T-helper 1 cell (primary cell): ENCODE measurements at regions not wholly inside any gene's neighbourhood (a gene's known extent, or its start where the extent isn't known, plus 50 kb on each side); places are given as distances from the start of the nearest gene placed in this dataset.

Experiments used
- DNase-seq, 5 donors: peaks; one replicate each; pipeline ENCODE4 v3.0.0-alpha.2; 2012 to 2020

DNA sequence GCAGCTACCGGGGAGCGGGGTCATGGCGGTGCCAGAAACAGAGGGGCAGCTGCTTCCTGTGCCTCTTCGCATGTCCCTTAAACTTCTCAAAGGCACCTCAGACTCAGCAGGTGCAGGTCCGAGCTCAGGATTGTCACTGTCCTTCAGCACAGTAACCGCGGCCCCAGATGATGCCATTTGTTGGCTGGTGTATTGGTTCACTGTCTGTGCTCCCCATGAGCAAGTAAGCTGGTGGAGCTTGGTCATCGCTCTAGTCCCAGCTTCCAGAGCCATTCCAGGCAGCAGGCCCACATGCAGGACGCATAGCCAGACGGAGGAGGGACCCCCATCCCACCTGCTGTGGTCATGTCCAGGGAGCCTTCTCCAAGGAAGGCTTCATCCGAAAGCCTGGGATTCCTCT, 154.0 kb upstream of the AJAP1 start:
- DNase-seq = no peak

- no peak for DNase-seq
Observed at GRCh38 chr1:4506591-4506990, 147.8 kb upstream of the AJAP1 start.

DNA sequence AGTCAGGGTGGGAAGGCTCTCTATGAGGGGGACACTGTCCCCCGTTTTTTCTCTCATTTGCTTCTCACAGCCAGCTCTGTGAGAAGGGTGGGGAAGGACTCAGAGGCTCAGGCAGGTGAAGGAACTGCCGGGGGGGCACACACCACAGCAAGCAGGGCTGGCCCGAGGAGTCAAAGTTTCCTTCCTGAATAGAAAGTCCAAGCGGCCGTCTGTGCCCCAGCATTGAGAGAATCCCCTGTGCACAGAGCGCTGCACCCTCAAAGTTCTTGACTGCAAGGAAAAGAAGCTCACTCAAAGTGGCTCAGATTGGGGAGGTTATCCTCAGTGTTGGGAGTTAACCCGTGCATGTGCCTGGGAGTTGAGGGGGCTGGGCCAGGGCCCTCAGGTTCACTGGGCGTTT, 145.2 kb upstream of the AJAP1 start:
- no peak for DNase-seq

GRCh38 chr1:4510276-4510691, 144.1 kb upstream of the AJAP1 start:
- no peak for DNase-seq

DNA sequence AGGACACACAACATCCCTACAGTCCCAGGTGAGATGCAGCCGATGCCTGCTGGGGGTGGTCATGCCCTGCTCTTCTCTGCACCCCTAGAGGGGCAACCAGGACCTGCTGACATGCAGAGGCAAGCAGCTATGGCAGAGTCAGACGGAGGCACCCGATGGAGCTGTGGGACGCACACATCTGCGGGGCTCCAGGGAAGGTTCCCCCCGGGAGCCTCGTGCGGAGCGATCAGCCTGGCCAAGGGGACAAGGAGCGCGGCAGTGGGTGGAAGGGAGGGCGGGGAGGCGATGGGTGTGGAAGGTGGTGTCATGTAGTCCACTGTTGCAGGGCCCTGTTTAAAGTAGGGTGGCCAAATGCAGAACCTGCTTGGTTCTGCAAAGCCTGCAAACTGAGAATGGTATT, 143.0 kb upstream of the AJAP1 start:
- no peak for DNase-seq

- DNase-seq = no peak
Observed at GRCh38 chr1:4512636-4513035, 141.8 kb upstream of the AJAP1 start.

- no peak for DNase-seq
Observed at GRCh38 chr1:4513685-4514084, 140.7 kb upstream of the AJAP1 start.

- no peak for DNase-seq
Observed at GRCh38 chr1:4515727-4516289, 138.6 kb upstream of the AJAP1 start.

GRCh38 chr1:4516596-4516995, 137.8 kb upstream of the AJAP1 start:
- no peak for DNase-seq

GRCh38 chr1:4517186-4517954, 137.0 kb upstream of the AJAP1 start:
- DNase-seq = no peak

DNA sequence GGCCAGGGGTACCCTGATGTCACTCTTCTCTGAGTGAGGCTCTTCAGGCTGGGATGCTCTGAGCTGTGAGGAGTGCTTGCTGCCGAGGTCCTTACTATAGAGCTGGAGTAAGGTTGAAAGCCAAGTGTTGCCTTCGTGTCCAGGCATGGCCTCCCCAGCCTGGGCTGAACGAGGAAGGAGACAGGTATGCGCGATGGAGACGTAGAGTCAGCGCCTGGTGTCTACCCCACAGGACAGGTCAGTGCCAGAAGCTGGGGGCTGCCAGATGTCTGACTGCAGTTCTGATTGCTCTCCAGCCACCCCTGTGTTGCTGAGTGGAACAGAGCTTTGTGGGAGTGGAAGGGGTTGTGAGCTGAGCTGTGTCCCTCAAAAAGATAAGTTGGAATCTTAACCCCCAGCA, 135.8 kb upstream of the AJAP1 start:
- DNase-seq = no peak

GRCh38 chr1:4519954-4520353, 134.5 kb upstream of the AJAP1 start:
- DNase-seq = no peak

- no peak for DNase-seq
Observed at GRCh38 chr1:4523551-4523950, 130.9 kb upstream of the AJAP1 start.

DNA sequence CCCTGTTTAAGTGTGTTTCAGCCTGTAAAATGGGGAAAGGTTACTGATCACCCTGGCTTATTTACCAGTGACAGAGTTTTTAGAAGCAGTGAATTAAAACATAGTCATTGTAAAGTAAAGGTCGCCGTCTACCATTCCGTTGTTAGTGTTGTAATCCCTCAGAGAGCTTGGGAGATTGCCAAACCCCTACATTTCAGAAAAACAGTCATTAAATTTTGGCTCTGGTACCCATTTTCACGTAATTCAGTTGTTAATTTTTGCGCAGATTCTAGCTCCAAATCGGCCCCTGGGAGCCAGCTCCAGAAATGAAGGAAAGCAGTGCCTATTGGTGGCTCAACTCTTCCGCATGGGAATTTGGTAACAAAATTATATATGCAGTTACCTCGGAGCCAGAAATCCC, 127.7 kb upstream of the AJAP1 start:
- no peak for DNase-seq

GRCh38 chr1:4527819-4528218, 126.6 kb upstream of the AJAP1 start:
- DNase-seq = no peak

DNA sequence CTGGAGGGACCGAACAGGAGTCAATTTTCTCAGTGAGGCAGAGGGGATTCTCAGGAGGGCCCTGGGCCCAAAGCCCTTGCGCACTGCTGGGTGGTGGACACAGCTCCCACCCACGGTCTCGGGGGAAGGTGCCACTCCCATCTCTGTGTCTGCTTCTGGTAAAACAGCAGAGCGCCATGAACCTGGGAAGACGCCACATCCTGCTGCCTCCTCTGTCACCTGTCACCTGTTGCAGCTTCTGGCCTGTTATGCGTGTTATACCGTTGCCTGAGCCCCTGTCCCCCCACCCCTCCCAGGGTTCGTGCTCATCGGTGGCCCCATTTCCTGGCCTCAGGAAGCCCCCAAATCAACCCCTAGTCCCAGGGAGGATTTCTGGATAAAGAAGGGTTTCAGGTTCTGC, 125.8 kb upstream of the AJAP1 start:
- DNase-seq = no peak

- no peak for DNase-seq
Observed at GRCh38 chr1:4529446-4530165, 124.8 kb upstream of the AJAP1 start.

DNA sequence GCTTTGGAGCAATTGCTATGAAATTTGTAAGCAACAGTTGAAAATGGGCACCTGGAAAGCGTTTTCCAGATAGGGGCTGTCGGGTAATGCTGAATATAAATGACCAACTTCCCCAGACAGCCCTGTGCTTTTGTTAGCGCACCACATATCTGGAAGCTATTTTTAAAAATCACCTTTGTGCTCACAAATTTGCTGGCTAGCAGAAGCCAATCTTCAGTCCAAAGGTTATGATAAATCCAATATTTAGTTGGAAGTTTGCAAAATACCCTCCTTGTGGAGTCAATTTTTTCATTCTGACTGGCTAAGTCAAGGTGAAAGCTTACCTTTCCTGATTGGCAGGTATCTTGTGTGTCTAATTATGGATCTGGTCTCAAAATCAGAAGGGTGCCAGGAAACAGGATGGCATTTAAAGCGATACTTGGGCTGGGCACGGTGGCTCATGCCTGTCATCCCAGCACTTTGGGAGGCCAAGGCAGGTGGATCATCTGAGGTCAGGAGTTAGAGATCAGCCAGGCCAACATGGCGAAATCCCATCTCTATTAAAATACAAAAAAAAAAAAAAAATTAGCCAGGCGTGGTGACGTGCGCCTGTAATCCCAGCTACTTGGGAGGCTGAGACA, 124.1 kb upstream of the AJAP1 start:
- DNase-seq = no peak

DNA sequence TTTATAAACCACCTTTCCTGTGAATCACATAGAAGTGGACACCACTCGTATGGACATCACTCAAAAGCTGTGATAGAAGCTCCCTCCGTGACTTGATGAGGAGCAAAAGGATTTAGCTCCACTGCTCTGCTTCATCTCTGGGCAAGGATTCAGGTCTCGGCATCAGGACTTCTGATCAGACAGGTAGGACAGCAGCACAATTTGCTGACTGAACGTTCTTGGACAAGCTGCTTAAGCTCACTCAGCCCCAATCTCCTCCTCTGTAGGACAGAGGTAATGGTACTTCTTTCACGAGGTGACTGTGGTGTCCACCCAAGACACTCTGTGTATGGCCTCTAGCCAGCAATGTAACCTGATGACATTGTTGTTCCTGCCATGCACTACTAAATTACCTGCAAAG, 122.6 kb upstream of the AJAP1 start:
- no peak for DNase-seq

DNA sequence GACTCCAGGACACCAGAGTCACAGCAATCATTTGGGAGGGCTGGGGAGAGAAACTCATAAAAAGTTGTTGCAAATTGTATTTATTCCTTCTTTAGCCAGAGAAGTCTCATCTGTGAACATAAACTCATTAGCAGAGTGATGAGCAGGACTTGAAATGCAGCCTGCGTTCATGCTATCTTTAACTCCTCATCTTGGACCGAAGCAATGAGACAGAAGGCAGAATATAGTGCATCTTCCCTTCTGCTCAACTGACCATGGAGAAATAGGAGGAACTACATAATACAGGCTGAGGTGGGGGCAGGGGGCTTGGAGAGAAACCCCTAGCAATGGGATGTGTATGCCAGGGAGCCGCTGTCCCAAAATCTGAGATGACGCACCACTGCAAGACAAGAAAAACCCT, 121.8 kb upstream of the AJAP1 start:
- DNase-seq = no peak

DNA sequence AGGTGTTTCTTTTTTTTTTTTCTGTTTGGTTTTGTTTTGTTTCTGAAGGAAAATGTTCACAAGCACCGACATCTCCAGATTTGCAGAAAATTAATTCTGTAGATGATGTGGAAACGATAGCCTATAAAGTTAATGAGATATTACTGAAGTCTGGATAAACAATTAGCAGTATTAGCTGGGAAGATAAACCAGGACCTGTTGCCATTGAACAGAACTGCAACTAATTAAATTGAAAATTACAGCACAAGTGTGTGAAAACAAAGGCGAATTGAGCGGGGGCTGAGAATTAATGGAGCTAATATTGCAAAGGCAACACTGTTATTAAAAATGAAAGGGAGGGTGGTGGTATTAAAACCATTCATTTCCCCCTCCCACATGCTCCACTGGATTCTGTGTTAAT, 107.5 kb upstream of the AJAP1 start:
- no peak for DNase-seq

GRCh38 chr1:4549930-4550329, 104.5 kb upstream of the AJAP1 start:
- no peak for DNase-seq

GRCh38 chr1:4550941-4551340, 103.5 kb upstream of the AJAP1 start:
- DNase-seq = no peak

- no peak for DNase-seq
Observed at GRCh38 chr1:4551706-4552105, 102.7 kb upstream of the AJAP1 start.
